Fibroblast of skin of left quadriceps (primary cell): ENCODE measurements at regions not wholly inside any gene's neighbourhood (a gene's known extent, or its start where the extent isn't known, plus 50 kb on each side); places are given as distances from the start of the nearest gene placed in this dataset.
A peak's percentile ranks its signal among the peaks of the same experiment; 100 is the strongest.

Source experiments
- DNase-seq, 2 experiments: peaks; one replicate each; pipeline ENCODE4 v3.0.0-alpha.2; 2013; ENCODE audit warnings: low read depth in 2 of 2

DNA sequence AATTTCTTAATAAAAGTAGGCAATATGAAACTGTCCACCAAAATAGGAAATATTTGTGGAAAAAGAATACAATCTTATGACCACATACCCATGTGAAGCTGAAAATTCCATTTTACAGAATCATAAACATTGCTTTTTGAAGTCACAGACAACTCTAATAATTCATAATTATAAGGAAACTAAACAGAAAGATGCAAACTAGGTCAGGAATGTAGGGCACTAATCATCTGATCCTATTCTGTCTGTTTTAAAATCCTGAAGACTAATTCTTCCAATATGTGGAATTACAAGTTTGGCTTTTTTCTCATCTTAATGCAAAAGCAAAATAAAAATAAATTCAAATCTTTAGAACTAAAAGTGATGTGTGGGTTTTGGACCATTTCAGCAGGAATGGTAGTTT is 528.6 kb downstream of the LTN1 start:
- peak in 1 of 2 experiments; percentile 45 for DNase-seq

DNA sequence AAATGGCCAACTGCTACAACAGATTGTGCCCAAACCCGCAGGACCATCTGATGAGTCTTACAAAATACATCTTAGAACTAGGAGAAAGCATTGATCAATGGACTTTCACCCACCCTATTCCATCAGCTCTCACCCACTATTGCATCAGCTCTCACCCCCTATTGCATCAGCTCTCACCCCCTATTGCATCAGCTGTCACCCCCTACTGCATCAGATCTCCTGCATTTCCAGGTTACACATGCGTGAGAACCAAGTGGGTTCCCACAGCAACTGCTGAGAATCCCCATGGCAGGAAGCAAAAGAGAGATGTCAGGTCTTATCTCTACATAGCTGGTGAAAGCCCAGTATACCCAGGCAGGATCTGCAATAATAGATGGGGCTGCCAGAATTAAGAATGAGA is 533.5 kb downstream of the LTN1 start:
- no peak for DNase-seq

DNA sequence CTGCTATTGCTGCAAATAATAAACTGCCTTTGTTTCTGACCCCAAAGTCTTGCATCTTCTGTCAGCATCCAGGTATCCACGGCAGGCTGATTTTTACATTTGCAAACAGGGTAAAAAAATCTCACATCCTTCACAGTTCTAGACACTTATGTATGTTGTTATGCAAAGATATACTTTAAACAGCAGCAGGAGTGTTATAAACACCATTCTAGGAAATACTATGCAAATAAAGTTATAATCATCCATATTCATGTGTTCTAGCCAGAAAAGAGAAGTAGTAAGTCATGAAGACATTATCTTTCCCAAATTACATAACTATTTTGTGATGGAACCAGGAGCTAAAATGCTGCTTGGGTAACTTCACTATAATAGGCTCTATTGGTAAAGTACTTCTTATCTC is 534.2 kb downstream of the LTN1 start:
- no peak for DNase-seq

DNA sequence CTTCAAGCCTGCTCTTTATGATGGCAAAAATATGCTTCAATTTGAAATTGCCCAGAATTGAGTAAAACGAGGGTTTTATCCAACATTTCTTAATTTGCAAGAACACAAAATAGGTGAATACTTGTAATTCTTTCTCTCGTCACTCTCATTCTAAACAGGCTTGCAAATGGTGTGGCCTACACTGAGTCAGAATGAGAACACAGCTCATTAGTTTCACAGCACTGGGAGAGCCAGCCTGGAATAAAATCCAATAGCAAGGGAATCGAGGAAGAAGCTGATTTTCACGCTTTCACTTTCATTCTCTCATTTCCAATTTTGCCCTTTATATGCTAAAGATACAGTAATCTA is 537.5 kb downstream of the LTN1 start:
- no peak for DNase-seq

DNA sequence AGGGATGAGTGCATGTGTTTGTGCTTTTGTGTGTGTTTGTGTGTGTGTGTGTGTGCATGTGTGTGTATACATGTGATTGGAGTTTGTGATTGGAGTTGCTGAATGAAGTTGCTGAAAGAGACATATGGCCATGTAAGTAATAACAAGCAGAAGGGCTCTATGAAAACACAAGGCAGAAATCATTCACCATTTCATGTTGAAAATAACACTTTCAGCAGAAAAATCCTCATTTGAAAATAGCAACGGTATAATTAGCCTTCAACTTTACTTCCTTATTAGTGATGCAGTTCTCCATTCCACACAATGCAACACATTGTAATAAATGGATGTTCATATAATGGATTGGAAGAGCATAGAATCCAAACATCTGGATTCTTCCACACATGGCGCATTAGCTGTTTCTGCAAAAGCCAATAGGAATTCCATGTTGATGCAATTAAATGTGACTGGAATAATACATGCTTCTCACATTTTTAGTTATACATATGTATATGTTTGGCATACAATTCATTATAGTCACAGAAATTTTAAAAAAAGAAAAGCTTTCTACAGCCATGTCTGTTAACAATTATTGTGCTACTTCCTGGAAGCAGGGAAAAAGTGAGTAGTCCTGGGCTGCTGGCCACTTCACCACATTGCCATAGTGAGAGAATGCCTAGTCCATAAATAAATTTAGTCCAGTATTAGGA is 538.0 kb downstream of the LTN1 start:
- DNase-seq, result peak; percentile 79 to 82

DNA sequence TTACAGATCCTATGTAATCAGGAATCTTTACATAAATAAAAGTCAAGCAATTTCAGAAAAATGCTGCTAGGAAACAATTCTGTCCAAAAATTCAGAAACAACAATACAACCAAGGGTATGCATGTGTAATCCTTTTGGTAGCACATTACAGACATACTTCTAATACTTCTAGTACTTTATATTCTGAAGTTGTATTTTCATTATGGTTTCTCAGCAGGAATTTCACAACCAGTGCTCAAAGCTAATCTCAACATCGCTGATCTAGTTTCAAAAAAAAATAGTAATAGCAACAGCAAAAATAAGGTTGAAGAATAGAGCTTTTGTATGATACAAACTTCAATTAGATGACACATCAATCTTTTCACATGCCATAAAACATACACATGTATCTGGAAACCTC is 545.2 kb downstream of the LTN1 start:
- DNase-seq, result no peak

DNA sequence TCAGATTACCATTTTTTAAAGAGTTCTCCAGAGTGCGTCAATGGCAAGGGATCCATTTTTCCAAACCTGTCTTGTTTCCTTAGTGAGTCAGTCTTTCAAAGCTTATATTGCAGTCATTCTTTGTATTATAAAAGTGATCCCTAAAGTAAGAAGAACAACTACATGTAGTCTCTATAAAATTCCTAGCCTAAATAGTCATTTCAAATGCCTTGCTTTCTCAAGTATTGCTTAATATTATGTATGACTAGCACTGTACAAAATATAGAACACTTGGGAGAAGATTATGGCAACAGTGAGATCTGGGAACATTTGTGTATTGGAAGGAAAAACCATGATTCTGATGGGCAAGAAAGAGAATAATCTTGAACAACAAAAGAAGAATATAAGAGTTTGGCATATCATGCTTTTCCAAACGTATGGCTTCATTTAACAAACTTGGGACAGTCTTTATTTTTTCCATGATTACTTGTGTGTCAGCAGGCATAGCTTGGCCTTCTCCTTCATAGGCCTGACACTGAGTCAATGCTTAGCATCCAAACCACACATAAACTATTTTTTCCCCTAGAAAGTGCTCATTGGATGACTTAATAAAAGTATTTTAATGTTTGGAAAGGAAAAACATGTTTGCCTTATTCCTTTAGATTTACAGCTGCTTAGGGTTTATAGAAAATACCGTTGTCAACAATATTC is 547.4 kb downstream of the LTN1 start:
- peak in 1 of 2 experiments; percentile 70 for DNase-seq

DNA sequence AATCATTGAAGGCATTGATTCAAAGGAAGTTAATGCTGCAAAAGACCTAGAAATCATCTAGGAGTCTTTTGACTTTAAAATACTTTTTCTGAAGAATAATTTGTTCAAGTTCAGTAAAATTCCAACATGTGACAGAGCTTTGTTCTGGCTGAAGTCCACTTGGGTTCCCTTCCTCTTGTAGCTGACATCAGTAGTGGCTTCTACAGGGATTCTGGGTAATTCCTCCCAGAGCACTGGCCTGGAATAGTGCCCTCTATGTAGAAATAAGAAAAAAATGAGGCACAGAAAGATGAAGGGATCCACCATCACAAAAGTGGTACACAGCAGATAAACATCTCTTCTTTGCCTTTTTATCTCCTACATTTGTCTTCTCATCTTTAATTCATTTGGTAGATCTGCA is 548.1 kb downstream of the LTN1 start:
- DNase-seq, result no peak

DNA sequence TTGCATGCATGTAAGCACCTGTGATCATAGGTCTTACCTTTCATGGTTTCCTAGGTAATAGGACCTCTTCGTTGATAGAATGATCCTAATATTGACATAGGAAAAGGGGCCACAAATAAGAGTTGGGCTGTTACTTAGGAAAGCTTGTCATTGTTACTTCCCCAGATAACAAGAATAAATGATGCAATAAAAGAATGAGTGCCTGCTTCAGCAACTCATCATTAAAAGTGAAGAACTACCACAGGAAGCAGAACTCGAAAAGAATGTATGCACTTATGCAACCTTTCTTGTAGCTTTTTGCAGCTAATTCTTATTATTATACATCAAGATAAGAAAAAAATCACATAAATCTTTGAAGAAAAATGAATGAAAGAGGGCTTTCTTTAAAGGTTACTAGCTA is 548.6 kb downstream of the LTN1 start:
- no peak for DNase-seq

DNA sequence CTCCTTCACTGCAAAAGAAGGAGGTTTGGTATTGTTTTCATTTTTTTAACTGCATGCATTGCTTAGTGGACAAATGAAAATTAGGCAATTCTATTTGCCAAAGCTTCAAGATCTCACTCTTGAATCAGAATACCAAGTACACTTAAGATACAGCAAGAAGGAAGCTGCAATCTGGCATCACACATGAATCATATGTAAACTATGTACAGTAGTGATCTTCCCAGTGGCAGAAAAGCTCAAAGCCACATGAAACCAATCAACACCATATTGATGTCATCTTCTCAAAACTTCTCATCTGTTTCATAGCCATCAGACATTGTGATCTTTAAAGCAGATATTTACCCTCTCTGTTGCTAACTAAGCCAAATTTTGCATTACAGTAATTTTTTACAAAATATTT is 550.1 kb downstream of the LTN1 start:
- DNase-seq, result peak; percentile 85 to 89

DNA sequence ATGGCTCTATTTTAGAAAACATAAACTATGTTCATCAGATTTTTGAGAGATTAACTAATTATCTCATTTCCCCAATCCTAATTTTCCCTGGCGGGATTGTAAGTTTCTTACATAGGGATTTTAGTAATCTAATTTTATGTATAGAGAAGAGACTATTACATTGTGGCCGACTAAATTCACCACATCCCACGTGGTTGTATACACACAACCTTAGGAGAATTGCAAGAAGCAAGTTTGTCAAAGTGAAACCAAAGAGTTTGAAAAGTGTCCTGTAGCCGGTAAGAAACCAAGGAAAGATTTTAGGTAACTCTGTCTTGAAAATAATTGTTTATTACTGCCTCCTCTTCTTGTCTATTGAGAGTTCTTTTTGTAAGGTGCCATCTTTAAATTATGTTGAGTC is 550.6 kb downstream of the LTN1 start:
- DNase-seq, result no peak

DNA sequence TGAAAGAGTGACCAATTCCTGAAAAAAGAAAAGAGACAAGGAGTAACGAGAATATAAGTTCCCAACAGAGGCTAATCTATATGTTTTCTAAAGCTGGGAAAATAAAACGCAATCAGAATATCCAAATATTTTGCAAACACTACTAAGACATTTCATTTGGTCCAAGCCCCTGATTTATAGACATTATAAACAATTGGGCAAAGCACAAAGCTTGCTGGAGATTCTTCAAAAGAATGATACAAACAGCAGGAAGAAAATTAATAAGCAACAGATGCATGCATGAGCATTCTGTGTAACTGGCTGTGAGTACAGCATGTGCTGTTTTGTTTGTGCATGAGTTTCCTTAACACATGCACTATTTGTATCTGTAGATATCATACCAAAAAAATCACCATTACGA is 552.9 kb downstream of the LTN1 start:
- DNase-seq, result peak; percentile 87 to 88

DNA sequence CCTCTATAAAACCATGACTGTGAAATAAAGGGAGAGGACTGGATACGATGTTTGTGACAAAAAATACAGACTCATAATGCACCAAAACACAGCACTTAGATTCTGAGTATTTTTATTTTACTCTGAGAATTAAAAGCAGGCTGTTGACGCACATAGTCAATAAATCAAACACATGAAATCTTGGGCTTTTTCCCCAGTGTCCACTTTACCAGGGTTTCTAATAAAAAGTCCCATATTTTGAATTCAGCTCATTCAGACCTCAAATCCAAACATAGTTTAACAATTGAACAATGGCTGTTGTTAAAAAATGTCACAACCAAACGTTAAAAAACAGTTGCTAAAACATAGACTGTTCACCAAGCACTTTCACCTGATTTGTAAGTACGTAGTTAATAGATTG is 553.4 kb downstream of the LTN1 start:
- no peak for DNase-seq

DNA sequence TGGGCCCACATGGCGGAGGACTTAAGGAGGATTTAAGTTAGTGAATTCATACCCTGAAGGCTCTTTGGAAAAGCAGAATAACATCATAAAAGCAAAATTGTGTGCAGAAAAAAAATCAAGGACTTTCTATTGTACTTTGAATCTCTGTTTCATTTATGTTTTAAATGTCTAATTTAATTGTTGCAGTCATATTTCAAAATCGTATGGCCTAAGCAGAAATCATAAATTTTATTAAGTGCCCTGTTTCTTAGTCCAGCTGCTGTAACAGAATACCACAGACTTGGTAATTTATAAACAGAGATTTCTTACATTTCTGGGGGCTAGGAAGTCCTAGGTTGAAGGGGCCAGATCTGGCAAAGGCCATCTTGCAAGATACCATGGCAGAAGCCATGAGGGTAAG is 555.6 kb downstream of the LTN1 start:
- no peak for DNase-seq

DNA sequence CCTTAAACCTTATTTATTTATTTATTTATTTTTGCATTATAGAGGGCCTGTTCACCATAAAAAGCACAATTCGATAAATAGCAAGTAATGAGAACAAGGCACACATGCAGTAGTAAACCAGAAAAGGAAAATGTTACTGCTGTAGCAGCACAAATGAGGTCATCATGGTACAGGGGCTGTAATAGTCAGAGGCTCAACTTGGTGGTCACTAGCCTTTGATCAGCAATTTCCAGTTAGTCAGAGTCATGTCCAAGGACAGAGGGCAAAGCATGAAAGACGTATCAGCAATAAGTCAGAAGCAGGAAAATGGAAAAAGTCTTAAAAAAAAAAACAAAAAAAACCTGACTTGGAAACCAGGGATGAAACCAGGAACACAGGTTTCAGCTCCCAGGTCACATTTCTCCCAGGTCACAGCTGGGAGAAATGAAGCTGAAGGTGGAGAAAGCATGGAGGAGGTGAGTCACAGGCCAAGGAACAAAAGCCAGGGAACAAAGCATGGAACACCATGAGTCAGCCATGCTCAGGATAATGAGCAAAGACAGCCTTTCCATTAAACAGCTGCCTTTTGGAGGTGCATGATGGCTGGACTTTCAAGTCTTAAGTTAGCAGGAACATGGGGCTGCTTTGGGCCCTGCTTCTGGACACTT is 556.3 kb downstream of the LTN1 start:
- no peak for DNase-seq

DNA sequence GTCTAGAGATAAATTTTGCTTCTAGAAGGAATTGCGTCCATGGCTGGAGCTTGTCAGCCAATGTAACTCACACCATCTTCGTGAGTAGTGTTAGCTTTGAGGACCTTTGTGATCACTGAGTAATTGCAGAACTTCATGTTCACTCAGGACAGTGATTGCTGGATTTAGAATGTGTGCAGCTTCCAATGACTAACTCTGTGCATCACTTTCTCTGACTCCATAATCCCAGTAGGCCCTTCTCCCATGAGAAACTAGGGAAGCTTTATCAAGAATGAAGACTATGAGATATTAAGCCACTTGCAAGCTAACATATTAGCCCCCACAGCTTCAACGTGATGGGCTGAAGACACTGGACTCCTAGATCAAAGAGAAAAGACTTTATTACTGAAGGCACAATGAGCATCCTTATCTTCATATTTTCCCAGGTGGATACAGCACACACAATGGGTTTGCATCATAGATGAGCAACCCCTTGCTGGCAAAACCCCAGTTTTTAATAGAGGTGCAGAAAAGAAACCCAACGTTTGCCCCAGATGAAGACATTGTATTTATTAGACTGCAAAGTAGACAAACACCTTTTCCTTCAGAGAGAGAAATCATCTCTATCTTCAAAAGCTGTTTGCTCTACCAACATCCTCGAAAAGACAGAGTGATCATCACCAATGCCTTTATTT is 561.0 kb downstream of the LTN1 start:
- DNase-seq, result no peak

DNA sequence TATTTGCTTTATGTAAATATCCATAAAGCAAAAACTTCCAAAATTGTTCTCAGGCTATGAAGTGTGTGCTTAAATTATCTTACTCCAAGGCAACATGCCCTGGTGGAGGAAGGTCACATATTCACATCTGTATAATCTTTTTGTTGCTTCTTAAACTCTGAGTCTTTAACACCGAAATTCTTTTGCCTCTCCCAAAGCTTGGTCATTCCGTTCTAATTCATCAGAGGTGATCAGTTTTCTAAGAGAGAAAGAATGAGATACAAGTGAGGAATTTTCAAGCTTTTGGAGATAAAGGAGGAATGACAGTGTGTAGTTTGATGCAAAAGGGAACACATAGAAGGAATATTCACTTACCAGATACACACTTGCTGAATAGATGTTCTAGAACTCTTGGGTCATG is 561.7 kb downstream of the LTN1 start:
- DNase-seq, result no peak

DNA sequence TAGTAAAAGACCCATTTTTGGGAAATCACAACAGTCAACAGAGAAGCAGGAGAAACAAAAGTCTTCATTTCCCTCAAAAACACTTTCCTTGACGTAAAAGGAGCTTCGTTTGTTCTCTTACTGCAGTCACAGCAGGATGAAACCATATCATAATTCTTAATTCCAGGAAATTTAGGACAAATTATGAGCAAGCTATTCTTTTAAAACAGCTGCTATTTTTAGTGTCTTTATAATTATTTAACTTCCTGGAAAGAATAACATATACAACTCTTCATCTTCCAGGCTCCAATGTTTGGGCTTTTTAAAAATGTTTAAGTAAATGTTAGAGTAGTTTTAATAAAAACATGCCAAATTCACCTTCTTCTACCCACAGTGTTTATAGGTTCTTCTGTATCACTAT is 563.5 kb downstream of the LTN1 start:
- DNase-seq, result no peak

DNA sequence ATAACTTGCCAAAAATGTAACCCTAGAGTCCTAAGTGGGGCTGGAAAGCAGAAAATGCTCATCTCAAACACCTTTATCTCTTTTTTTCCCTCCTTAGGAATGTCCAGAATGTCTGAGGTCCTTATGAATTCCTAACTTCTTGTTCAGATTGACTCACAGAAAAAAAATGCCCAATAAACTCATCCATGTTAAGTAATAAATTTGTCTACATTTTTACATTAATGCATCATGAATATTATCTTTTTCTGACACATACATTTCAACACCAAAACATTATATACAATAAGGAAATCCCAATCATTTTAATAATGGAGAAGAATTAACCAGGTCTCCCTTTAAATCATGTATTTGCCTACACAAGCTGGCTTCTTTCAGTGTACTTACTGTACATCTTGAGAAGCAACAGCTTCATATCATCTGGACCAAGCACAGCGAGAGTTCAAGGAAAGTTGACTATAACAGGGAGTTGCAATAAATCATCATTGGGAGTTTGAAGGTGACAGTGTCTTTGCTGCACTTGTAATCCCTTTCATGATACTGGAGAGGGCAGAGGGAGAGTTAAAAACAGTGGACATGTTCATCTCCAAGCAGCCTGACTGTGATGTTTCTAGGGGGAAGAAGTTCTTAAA is 565.2 kb downstream of the LTN1 start:
- peak; percentile 87 to 88 for DNase-seq

DNA sequence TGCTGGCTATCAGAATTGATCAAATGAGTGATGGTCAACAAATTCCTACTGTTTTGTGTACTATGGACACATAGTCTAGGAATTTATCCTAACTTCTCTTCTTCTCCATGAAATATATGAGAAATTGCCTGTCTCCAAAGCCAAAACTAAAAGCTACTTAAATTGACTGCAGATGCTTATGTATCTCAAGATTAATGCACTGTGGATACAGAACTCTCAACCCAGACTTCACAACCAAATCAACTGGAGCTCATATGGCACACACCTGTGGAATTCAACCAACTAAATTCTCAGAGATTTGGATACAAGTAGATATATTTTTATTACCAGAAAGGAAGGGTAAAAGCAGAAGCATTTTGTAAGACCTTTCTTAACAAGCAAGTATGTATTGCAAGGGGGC is 566.1 kb downstream of the LTN1 start:
- DNase-seq, result peak; percentile 87 to 88

DNA sequence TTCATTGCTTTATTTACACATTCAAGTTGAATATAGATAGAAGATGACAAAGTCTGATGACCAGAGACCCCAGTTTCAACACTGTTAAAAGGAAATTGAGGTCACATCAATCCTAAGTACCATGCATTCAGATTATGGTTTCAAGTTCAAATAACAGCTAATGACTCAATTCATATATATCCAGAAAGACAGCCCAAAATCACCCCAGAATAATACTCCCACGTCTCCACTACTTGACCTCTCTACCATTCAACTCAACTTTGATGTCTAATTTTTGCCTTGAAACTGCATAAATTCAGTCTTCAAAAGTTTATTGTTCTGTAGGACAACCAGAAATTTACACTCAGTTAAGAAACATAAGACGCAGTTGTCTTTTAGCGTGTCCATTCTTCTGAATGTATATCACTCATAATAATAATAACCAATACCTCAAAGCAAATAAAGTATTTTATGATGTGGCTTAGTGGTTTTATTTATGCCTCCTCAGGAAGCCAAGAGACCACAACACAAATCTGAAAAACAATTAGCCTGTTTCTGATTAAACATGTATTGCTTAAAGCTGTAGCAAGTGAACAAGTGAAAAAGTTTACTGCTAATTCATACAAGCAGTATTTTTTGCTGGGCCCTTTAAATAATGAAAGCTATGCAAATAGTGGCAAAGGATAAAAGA is 569.0 kb downstream of the LTN1 start:
- DNase-seq, result no peak
